Body of pancreas (tissue), 4 donors: ENCODE measurements at regions not wholly inside any gene's neighbourhood (a gene's known extent, or its start where the extent isn't known, plus 50 kb on each side); places are given as distances from the start of the nearest gene placed in this dataset.

Experiments
- POLR2A ChIP-seq, 3 donors: fragments of 450-650 bp; IDR thresholded peaks; one replicate each; pipeline ENCODE4 v1.6.1; 2016; ENCODE audit warnings: antibody characterized with exemption in 3 of 3, mild to moderate bottlenecking in 2 of 3
- TF ChIP-seq, protein P1 (sequence below), 7 experiments: fragments of 450-650 bp in 4 of 7; fragments of 200-600 bp in 3 of 7; sonication (generic) in 3 of 7; IDR thresholded peaks; one replicate each; pipeline ENCODE4 v1.5.1; 2016 to 2019; ENCODE audit warnings: antibody characterized with exemption in 7 of 7

- TF ChIP-seq, protein P1, sequence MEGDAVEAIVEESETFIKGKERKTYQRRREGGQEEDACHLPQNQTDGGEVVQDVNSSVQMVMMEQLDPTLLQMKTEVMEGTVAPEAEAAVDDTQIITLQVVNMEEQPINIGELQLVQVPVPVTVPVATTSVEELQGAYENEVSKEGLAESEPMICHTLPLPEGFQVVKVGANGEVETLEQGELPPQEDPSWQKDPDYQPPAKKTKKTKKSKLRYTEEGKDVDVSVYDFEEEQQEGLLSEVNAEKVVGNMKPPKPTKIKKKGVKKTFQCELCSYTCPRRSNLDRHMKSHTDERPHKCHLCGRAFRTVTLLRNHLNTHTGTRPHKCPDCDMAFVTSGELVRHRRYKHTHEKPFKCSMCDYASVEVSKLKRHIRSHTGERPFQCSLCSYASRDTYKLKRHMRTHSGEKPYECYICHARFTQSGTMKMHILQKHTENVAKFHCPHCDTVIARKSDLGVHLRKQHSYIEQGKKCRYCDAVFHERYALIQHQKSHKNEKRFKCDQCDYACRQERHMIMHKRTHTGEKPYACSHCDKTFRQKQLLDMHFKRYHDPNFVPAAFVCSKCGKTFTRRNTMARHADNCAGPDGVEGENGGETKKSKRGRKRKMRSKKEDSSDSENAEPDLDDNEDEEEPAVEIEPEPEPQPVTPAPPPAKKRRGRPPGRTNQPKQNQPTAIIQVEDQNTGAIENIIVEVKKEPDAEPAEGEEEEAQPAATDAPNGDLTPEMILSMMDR (IDR thresholded peaks at IDR 0.05) = no peak
- TF ChIP-seq POLR2A (IDR thresholded peaks at IDR 0.05) = no peak
Observed at GRCh38 chr2:5851410-5851809, 159.2 kb downstream of the SOX11 start.
